OCI-LY1 (cell line): ENCODE measurements at regions not wholly inside any gene's neighbourhood (a gene's known extent, or its start where the extent isn't known, plus 50 kb on each side); places are given as distances from the start of the nearest gene placed in this dataset.
"Not testable (repeated sequence)": the region's sequence is repeated elsewhere in the genome, so short reads cannot be mapped to it uniquely, and the experiment has no call there.

Source experiments
- H2AFZ ChIP-seq: fragments of 200-600 bp; sonication (generic), shearing (Covaris generic); 2 replicates; pipeline ENCODE4 v1.6.0; 2014; ENCODE audit warnings: antibody characterized with exemption, mild to moderate bottlenecking, low read length
- H3F3A ChIP-seq: fragments of 200-600 bp; sonication (generic), shearing (Covaris generic); 2 replicates; pipeline ENCODE4 v1.6.0; 2014; ENCODE audit warnings: mild to moderate bottlenecking, antibody characterized with exemption, low read length, moderate library complexity; ENCODE audit not compliant: insufficient read depth
- H3K27ac ChIP-seq: fragments of 200-600 bp; sonication (generic); 2 replicates; pipeline ENCODE4 v1.5.1; 2014; ENCODE audit warnings: low read length, mixed run types, mild to moderate bottlenecking, low read depth; ENCODE audit not compliant: poor library complexity, severe bottlenecking
- H3K27me3 ChIP-seq: fragments of 200-600 bp; sonication (generic); 2 replicates; pipeline ENCODE4 v1.6.0; 2014; ENCODE audit warnings: antibody characterized with exemption, mild to moderate bottlenecking, low read length, moderate library complexity; ENCODE audit not compliant: insufficient read depth
- H3K36me3 ChIP-seq: fragments of 200-600 bp; sonication (generic); 2 replicates; pipeline ENCODE4 v1.6.1; 2014; ENCODE audit warnings: mild to moderate bottlenecking, antibody characterized with exemption, low read length, moderate library complexity, mixed read lengths; ENCODE audit not compliant: insufficient read depth
- H3K4me1 ChIP-seq: fragments of 200-600 bp; sonication (generic); 2 replicates; pipeline ENCODE4 v1.5.1; 2014; ENCODE audit warnings: mild to moderate bottlenecking, low read length, moderate library complexity; ENCODE audit not compliant: insufficient read depth, severe bottlenecking
- H3K4me2 ChIP-seq: fragments of 200-600 bp; sonication (generic), shearing (Covaris generic); 2 replicates; pipeline ENCODE4 v1.6.1; 2014; ENCODE audit warnings: low read length
- H3K4me3 ChIP-seq: fragments of 200-600 bp; sonication (generic); 2 replicates; pipeline ENCODE4 v1.5.1; 2014; ENCODE audit warnings: low read length, low read depth, mild to moderate bottlenecking, mixed read lengths; ENCODE audit not compliant: poor library complexity, severe bottlenecking
- H3K79me2 ChIP-seq: fragments of 200-600 bp; shearing (Covaris generic); 2 replicates; pipeline ENCODE4 v1.6.1; 2016; ENCODE audit warnings: mixed run types, low read length, mixed read lengths; ENCODE audit not compliant: insufficient read depth
- H3K9ac ChIP-seq: fragments of 200-600 bp; sonication (generic), shearing (Covaris generic); 2 replicates; pipeline ENCODE4 v1.6.1; 2014; ENCODE audit warnings: mild to moderate bottlenecking, low read length, mixed read lengths
- H3K9me2 ChIP-seq: fragments of 200-600 bp; sonication (generic), shearing (Covaris generic); 2 replicates; pipeline ENCODE4 v1.6.1; 2014; ENCODE audit warnings: low read depth, mild to moderate bottlenecking, low read length, mixed read lengths
- H3K9me3 ChIP-seq: fragments of 200-600 bp; shearing (Covaris generic); 2 replicates; pipeline ENCODE4 v1.6.1; 2014; ENCODE audit warnings: low read length, mixed read lengths
- H4K20me1 ChIP-seq: fragments of 200-600 bp; sonication (generic), shearing (Covaris generic); 2 replicates; pipeline ENCODE4 v1.6.0; 2016; ENCODE audit warnings: mild to moderate bottlenecking, low read length; ENCODE audit not compliant: insufficient read depth
- EZH2 ChIP-seq: fragments of 200-600 bp; sonication (generic), shearing (Covaris generic); IDR thresholded peaks from 2 replicates; pipeline ENCODE4 v1.8.0; 2017; ENCODE audit warnings: borderline replicate concordance, mixed run types, mild to moderate bottlenecking, antibody characterized with exemption, low read length, moderate library complexity, mixed read lengths
- TF ChIP-seq, protein P1 (sequence below): fragments of 200-600 bp; sonication (generic), shearing (Covaris generic); IDR thresholded peaks from 2 replicates; pipeline ENCODE4 v1.5.1; 2017; ENCODE audit warnings: mild to moderate bottlenecking, antibody characterized with exemption, low read length, moderate library complexity, mixed read lengths

DNA sequence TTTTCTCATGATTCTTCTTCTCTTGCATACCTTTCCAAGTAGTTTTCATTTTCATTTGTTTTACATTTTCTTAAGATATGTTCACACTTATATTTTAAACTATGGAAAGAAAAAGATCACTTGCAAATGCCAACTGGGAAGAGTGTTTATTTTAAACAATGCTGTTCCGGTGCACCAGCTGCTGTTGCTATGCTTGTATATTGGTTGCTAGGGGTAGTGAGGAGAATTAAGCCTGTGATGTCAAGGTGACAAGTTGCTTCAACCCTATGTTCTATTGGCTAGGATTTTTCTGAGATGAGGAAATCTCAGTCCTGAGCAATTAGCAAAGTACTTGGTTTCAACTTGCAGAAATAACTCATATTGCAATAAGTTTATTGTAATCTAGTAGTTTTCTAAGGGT, 500.1 kb downstream of the MFSD1 start:
- no peaks in the 10 kb centered on the region for H3F3A ChIP-seq
- H3K79me2 ChIP-seq = no peaks in the 10 kb centered on the region
- H3K36me3 ChIP-seq = no peaks in the 10 kb centered on the region
- no peaks in the 10 kb centered on the region for H3K27me3 ChIP-seq
- H3K4me3 ChIP-seq = no peak overlapping the region
- H3K4me2 ChIP-seq = no peak overlapping the region
- no peaks in the 10 kb centered on the region for H4K20me1 ChIP-seq
- no peaks in the 10 kb centered on the region; the same call in 1 of the 2 replicates for H3K9me2 ChIP-seq
- H3K4me1 ChIP-seq = no peaks in the 10 kb centered on the region
- no peak overlapping the region for H3K9ac ChIP-seq
- H3K9me3 ChIP-seq = no peaks in the 10 kb centered on the region
- TF ChIP-seq, protein P1, sequence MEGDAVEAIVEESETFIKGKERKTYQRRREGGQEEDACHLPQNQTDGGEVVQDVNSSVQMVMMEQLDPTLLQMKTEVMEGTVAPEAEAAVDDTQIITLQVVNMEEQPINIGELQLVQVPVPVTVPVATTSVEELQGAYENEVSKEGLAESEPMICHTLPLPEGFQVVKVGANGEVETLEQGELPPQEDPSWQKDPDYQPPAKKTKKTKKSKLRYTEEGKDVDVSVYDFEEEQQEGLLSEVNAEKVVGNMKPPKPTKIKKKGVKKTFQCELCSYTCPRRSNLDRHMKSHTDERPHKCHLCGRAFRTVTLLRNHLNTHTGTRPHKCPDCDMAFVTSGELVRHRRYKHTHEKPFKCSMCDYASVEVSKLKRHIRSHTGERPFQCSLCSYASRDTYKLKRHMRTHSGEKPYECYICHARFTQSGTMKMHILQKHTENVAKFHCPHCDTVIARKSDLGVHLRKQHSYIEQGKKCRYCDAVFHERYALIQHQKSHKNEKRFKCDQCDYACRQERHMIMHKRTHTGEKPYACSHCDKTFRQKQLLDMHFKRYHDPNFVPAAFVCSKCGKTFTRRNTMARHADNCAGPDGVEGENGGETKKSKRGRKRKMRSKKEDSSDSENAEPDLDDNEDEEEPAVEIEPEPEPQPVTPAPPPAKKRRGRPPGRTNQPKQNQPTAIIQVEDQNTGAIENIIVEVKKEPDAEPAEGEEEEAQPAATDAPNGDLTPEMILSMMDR = no peak
- no peak for TF ChIP-seq EZH2
- H3K27ac ChIP-seq = no peak overlapping the region
- H2AFZ ChIP-seq = no peak overlapping the region

DNA sequence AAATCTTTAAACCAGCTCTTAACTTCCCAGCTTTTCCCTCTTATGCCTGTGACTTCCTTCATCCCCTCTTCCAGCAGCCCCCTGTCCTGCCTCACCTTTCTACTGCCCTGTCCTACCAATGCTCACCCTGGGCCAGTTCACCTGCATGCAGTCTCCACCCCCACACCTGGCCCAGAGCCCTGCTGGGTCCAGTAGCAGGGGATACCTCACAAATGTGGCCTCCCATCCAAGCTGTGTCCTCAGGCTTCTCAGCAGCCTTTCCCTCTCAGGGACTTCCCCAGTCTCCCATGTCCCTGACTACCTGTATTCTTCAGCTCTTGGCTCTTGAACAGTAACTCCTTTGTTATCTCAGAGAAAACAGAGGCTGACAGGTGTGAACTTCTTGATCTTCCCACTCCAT, 503.2 kb downstream of the MFSD1 start:
- H3K27me3 ChIP-seq = no peaks in the 10 kb centered on the region
- no peaks in the 10 kb centered on the region for H4K20me1 ChIP-seq
- H3K27ac ChIP-seq = no peak overlapping the region
- TF ChIP-seq, protein P1 = no peak
- TF ChIP-seq EZH2 = no peak
- no peaks in the 10 kb centered on the region for H3K36me3 ChIP-seq
- H3F3A ChIP-seq = no peaks in the 10 kb centered on the region
- no peak overlapping the region for H3K4me3 ChIP-seq
- no peaks in the 10 kb centered on the region for H3K79me2 ChIP-seq
- no peaks in the 10 kb centered on the region for H3K9me3 ChIP-seq
- no peak overlapping the region for H3K4me2 ChIP-seq
- no peaks in the 10 kb centered on the region for H3K4me1 ChIP-seq
- H2AFZ ChIP-seq = no peak overlapping the region
- no peaks in the 10 kb centered on the region for H3K9me2 ChIP-seq
- H3K9ac ChIP-seq = no peak overlapping the region

DNA sequence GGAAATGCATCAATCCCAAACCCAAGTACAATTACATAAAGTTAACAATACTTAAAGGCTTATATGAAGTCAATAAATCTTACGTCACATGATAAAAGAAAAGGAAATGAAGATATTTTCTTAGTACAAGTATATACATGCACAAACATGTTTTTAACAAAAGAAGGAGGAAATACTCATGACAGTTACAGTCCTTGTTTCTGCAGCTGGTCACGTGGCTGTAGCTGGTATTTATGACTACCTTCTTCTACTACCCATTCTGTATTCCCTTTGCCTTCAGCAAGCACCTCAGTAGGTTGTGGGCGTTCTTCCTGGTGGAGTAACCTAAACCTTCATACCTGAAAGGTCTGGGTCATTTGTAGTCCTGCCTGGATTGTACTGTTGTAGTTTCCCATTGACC, 514.9 kb downstream of the MFSD1 start:
- not testable (repeated sequence) for H3K79me2 ChIP-seq, H3K9ac ChIP-seq, H3F3A ChIP-seq, H3K9me2 ChIP-seq, H3K27me3 ChIP-seq, H3K9me3 ChIP-seq, H4K20me1 ChIP-seq, H3K4me3 ChIP-seq, H3K36me3 ChIP-seq, H2AFZ ChIP-seq, H3K4me1 ChIP-seq, H3K27ac ChIP-seq, H3K4me2 ChIP-seq

DNA sequence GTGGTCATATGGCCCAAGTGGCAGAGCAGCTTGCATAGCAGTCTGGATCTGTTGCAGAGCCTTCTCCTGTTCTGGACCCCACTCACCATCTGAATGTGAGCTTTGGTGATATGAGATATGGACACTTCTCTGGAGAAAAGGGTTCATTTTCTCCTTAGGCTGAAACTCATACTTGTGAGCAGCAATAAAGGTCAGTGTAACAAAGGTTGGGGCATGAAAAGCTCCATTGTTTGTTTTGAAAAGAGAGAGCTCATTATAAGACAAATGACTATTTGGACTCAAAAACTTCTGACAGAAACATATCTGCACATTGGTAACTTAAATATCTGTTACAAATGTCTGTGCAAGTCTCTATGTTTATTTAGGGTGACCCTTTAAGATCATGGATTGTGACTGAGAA, 517.3 kb downstream of the MFSD1 start:
- H3K4me3 ChIP-seq = no peak overlapping the region
- no peaks in the 10 kb centered on the region for H3K9me2 ChIP-seq
- no peaks in the 10 kb centered on the region for H3F3A ChIP-seq
- H3K27ac ChIP-seq = no peak overlapping the region
- H3K4me2 ChIP-seq = no peak overlapping the region
- H3K79me2 ChIP-seq = no peaks in the 10 kb centered on the region
- no peak overlapping the region for H2AFZ ChIP-seq
- H3K4me1 ChIP-seq = no peaks in the 10 kb centered on the region
- H3K36me3 ChIP-seq = no peaks in the 10 kb centered on the region
- H4K20me1 ChIP-seq = no peaks in the 10 kb centered on the region
- no peaks in the 10 kb centered on the region for H3K9me3 ChIP-seq
- H3K9ac ChIP-seq = no peak overlapping the region
- TF ChIP-seq EZH2 = no peak
- TF ChIP-seq, protein P1 = no peak
- H3K27me3 ChIP-seq = no peaks in the 10 kb centered on the region
